ENCODE measurements at regions not wholly inside any gene's neighbourhood (a gene's known extent, or its start where the extent isn't known, plus 50 kb on each side); places are given as distances from the start of the nearest gene placed in this dataset.

- TF ChIP-seq, protein P1, sequence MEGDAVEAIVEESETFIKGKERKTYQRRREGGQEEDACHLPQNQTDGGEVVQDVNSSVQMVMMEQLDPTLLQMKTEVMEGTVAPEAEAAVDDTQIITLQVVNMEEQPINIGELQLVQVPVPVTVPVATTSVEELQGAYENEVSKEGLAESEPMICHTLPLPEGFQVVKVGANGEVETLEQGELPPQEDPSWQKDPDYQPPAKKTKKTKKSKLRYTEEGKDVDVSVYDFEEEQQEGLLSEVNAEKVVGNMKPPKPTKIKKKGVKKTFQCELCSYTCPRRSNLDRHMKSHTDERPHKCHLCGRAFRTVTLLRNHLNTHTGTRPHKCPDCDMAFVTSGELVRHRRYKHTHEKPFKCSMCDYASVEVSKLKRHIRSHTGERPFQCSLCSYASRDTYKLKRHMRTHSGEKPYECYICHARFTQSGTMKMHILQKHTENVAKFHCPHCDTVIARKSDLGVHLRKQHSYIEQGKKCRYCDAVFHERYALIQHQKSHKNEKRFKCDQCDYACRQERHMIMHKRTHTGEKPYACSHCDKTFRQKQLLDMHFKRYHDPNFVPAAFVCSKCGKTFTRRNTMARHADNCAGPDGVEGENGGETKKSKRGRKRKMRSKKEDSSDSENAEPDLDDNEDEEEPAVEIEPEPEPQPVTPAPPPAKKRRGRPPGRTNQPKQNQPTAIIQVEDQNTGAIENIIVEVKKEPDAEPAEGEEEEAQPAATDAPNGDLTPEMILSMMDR (IDR thresholded peaks at IDR 0.05), result no peak
- TF ChIP-seq POLR2A (IDR thresholded peaks at IDR 0.05), result no peak
- no peak for TF ChIP-seq EP300 (IDR thresholded peaks at IDR 0.05)
- no peak for TF ChIP-seq POLR2AphosphoS5 (IDR thresholded peaks at IDR 0.05)
Measured at GRCh38 chr13:30821421-30821820, 84.7 kb upstream of the MEDAG start.
